Cardiac fibroblast (primary cell): ENCODE measurements at regions not wholly inside any gene's neighbourhood (a gene's known extent, or its start where the extent isn't known, plus 50 kb on each side); places are given as distances from the start of the nearest gene placed in this dataset.
"Not testable (repeated sequence)": the region's sequence is repeated elsewhere in the genome, so short reads cannot be mapped to it uniquely, and the experiment has no call there.

Source experiments
- DNase-seq, 2 donors: peaks; one replicate each; pipeline versions ENCODE4 v3.0.0 to v3.0.0-alpha.2; 2010; ENCODE audit warnings: low read depth in 2 of 2
- H3K4me3 ChIP-seq, 2 donors: replicated peaks in 1 of 2; 1 replicate in 1 of 2; 2 replicates in 1 of 2; pipeline ENCODE4 v1.5.1; 2011; ENCODE audit warnings: low read depth in 2 of 2, low read length in 2 of 2, mild to moderate bottlenecking in 2 of 2, moderate library complexity in 1 of 2
- TF ChIP-seq, protein P1 (sequence below): IDR thresholded peaks from one replicate; pipeline ENCODE4 v1.5.1; 2011; ENCODE audit warnings: low read depth, mild to moderate bottlenecking, low read length, inconsistent platforms

DNA sequence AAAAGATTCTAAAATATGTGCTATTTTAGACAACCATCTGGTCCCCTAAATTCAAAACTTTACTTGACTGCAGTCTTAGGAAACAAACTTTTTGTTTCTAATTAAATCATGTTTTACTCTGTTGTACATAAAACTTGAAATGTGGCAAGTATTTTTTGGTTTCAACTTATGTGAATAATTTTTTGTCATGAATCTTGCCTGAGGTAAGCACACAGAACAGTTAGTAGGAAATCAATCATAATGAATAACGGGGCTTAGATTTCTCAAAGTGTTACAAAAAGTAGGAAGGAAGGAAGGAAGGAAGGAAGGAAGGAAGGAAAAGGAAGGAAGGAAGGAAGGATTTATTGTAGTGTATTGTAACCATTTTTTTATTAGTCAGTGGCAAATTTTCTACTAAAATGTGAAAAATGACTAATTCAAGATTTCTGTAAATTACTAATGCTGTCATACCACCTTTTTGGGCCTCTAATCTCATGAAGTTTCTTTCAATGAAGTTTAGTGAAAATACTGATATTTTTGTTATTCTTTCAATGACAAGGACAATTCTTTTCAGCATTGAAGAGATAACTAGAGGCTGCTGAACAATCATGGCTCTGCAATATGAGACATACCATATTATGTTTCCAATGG, 1689.2 kb downstream of the OTOL1 start:
- no peak for DNase-seq
- TF ChIP-seq, protein P1, sequence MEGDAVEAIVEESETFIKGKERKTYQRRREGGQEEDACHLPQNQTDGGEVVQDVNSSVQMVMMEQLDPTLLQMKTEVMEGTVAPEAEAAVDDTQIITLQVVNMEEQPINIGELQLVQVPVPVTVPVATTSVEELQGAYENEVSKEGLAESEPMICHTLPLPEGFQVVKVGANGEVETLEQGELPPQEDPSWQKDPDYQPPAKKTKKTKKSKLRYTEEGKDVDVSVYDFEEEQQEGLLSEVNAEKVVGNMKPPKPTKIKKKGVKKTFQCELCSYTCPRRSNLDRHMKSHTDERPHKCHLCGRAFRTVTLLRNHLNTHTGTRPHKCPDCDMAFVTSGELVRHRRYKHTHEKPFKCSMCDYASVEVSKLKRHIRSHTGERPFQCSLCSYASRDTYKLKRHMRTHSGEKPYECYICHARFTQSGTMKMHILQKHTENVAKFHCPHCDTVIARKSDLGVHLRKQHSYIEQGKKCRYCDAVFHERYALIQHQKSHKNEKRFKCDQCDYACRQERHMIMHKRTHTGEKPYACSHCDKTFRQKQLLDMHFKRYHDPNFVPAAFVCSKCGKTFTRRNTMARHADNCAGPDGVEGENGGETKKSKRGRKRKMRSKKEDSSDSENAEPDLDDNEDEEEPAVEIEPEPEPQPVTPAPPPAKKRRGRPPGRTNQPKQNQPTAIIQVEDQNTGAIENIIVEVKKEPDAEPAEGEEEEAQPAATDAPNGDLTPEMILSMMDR, result no peak
- no peak overlapping the region for H3K4me3 ChIP-seq

DNA sequence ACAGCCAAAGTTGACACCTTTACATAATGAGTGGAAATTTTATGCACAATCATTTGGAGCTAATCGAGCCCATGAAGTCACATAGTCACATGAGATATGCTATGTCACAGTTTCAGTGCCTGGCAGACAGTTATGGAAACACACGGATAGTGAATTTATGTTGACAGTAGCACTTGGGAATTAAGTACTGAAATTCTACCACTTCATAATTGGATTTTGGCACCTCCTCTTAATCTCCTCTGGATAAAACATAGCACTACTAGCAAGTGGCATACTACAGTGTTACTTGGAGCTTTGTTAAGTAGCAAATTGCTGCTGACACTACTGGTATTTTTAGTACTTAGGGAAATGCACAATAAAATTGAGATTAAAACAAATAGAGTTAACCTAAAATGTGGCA, 1679.4 kb downstream of the OTOL1 start:
- no peak for DNase-seq
- no peak overlapping the region for H3K4me3 ChIP-seq
- TF ChIP-seq, protein P1, result no peak

DNA sequence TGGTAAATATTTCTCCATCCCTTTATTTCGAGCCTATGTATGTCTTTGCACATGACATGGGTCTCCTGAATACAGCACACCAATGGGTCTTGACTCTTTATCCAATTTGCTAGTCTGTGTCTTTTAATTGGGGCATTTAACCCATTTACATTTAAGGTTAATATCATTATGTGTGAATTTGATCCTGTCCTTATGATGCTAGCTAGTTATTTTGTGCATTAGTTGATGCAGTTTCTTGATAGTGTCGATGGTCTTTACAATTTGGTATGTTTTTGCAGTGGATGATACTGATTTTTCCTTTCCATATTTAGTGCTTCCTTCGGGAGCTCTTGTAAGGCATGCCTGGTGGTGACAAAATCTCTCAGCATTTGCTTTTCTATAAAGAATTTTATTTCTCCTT, 1675.9 kb downstream of the OTOL1 start:
- DNase-seq, H3K4me3 ChIP-seq: not testable (repeated sequence)

DNA sequence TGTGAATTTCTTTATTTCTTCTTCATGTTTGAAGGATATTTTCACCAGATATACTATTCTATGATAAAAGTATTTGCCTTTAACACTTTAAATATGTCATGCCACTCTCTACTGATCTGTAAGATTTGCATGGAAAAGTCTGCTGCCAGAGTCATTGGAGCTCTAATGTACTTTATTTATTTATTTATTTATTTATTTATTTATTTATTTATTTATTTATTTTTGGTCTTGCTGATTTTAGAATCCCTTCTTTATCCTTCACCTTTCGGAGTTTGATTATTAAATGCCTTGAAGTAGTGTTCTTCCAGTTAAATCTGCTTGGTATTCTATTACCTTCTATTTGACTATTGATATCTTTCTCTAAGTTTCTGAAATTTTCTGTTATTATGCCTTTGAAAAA, 1669.6 kb downstream of the OTOL1 start:
- no peak for DNase-seq
- TF ChIP-seq, protein P1, result no peak
- H3K4me3 ChIP-seq, result no peak overlapping the region

DNA sequence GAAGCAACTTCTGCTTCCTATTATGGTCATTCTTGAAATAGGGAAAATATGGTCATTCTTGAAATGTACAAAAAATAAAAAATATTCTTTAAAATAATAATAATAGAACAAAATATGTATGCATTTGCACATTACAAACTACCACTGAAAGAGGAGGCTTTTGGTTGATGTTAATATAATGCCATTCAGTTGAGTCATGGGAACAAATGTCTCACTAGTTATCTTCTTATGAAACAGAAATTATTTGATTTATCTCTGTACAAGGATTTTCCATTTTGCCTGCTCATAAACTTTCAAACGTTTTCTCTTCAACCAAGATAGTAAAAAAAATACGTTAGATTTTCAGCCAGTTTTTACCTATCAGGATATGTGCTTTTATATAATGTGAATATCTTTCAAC, 1662.7 kb downstream of the OTOL1 start:
- H3K4me3 ChIP-seq, result no peak overlapping the region
- TF ChIP-seq, protein P1, result no peak

DNA sequence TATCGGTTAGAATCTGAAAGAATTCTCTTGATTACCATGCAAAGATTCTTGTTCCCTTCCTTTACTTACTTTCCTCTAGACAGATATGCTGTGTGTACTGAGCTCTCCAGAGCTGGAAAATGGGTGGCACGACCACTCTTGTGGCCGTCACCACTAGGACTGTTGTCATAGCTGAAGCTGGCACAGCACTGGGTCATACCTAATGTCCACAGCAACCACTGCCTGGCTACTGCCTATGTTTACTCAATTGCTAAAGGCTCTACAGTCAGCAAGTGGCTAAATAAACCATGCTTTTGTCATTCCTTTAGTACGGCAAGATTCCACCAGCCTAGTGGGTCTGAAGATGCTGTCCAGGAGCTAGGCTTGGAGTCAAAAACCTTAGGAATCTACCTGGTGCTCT, 1643.0 kb downstream of the OTOL1 start:
- no peak for DNase-seq
- TF ChIP-seq, protein P1, result no peak
- no peak overlapping the region for H3K4me3 ChIP-seq

More for the DNA sequence above, 1662.7 kb downstream of the OTOL1 start:
- peak in 1 of 2 donors; percentile 21 for DNase-seq

DNA sequence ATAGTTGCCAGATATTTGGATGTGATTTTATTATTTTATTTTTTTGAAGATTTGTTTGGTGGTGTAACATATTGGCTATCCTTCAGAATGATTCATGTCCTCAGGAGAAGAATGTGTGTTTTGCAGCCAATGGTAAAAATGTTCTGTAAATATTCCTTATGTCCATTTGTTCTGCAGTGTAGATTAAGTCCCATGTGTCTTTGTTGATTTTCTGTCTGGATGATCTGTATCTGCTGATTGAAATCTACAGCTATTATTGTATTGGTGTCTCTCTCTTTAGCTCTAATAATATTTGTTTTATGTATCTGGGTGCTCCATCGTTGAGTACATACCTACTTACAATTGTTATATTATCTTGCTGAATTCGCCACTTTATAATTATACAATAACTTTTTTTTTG, 1641.7 kb downstream of the OTOL1 start:
- DNase-seq, result peak in 1 of 2 donors; percentile 29

More for the DNA sequence above, 1641.7 kb downstream of the OTOL1 start:
- TF ChIP-seq, protein P1, result no peak
- H3K4me3 ChIP-seq, result no peak overlapping the region
